ENCODE measurements at regions not wholly inside any gene's neighbourhood (a gene's known extent, or its start where the extent isn't known, plus 50 kb on each side); places are given as distances from the start of the nearest gene placed in this dataset.

- Histone ChIP-seq H3K27me3 (ENCODE audit: insufficient read depth, low read length) (no peaks in the 10 kb centered on the region), H3K4me2 (ENCODE audit: low read length) (no peak overlapping the region), H3K9ac (ENCODE audit: low read length) (no peak overlapping the region), H3K9me3 (ENCODE audit: control insufficient read depth in 1 of 2, insufficient read depth in 1 of 2, low read depth in 1 of 2, low read length in 2 of 2) (peaks cover 0 to 29% of the 10 kb centered on the region in 2 experiments; a peak in 1 of 4 replicates), H3K36me3 (ENCODE audit: control insufficient read depth in 1 of 2, insufficient read depth in 2 of 2, low read length in 2 of 2) (no peaks in the 10 kb centered on the region), H2AFZ (ENCODE audit: low read depth, low read length, poor library complexity, severe bottlenecking) (no peak overlapping the region), H3K4me1 (ENCODE audit: control insufficient read depth in 1 of 2, insufficient read depth in 2 of 2, low read length in 2 of 2) (no peaks in the 10 kb centered on the region), H3K79me2 (ENCODE audit: insufficient read depth, low read length) (no peaks in the 10 kb centered on the region), H4K20me1 (ENCODE audit: insufficient read depth) (no peaks in the 10 kb centered on the region), H3K4me3 (replicated peaks in 1 of 2; ENCODE audit: low read depth in 1 of 2, low read length in 2 of 2) (no peak overlapping the region), H3K27ac (ENCODE audit: low read depth, low read length) (no peak overlapping the region), H3K9me2 (ENCODE audit: insufficient read depth) (no peaks in the 10 kb centered on the region)
- BruUV-seq (replicated peaks): no TSS peak
- TF ChIP-seq ZFX (IDR thresholded peaks at IDR 0.05): no peak
- TF ChIP-seq EZH2 (IDR thresholded peaks at IDR 0.05): no peak
- no peak for TF ChIP-seq TCF7L2 (IDR thresholded peaks at IDR 0.05; ENCODE audit: borderline replicate concordance, extremely low read depth, insufficient read depth, insufficient read length)
- no peak for TF ChIP-seq ZNF274 (IDR thresholded peaks at IDR 0.05; ENCODE audit: low read depth, low read length)
- TF ChIP-seq SIN3A (IDR thresholded peaks at IDR 0.05; ENCODE audit: low read depth): no peak
- TF ChIP-seq POLR2A (IDR thresholded peaks at IDR 0.05; ENCODE audit: borderline replicate concordance, extremely low read depth, insufficient read depth, insufficient read length): no peak
- no peak for TF ChIP-seq RAD21 (IDR thresholded peaks at IDR 0.05; ENCODE audit: low read depth)
- no peak for TF ChIP-seq ELF1 (IDR thresholded peaks at IDR 0.05; ENCODE audit: borderline replicate concordance, low read depth)
- TF ChIP-seq EGR1 (IDR thresholded peaks at IDR 0.05; ENCODE audit: low read depth): no peak
- TF ChIP-seq ATF3 (IDR thresholded peaks at IDR 0.05): no peak
- TF ChIP-seq JUND (IDR thresholded peaks at IDR 0.05): no peak
- no peak for TF ChIP-seq EZH2phosphoT487 (IDR thresholded peaks at IDR 0.05; ENCODE audit: borderline replicate concordance)
- TF ChIP-seq ZBTB33 (IDR thresholded peaks at IDR 0.05; ENCODE audit: extremely low read depth, insufficient replicate concordance, low read length): no peak
- no peak for TF ChIP-seq POLR2AphosphoS5 (IDR thresholded peaks at IDR 0.05; ENCODE audit: low read depth, low read length)
- TF ChIP-seq SP1 (IDR thresholded peaks at IDR 0.05; ENCODE audit: low read depth): no peak
- DNase-seq (ENCODE audit: low read depth, low spot score) (no peak), ATAC-seq (no peak)
- intact Hi-C loops (cut with micrococcal nuclease): no loop called here
- ChIA-PET POLR2A (no interaction called here), CTCF (no interaction called here), RAD21 (ENCODE audit: low non-redundant PET in 1 of 2, low total read pairs in 2 of 2, uncharacterized antibody in 2 of 2, unreplicated experiment in 2 of 2) (no interaction called here)
These were observed 378.4 kb upstream of the CNTN3 start for GRCh38 chr3:74992898-74993297.

All from HCT116 (cell line).